ENCODE measurements at regions not wholly inside any gene's neighbourhood (a gene's known extent, or its start where the extent isn't known, plus 50 kb on each side); places are given as distances from the start of the nearest gene placed in this dataset.
"Not testable (repeated sequence)": the region's sequence is repeated elsewhere in the genome, so short reads cannot be mapped to it uniquely, and the experiment has no call there.

- WGBS, 2 donors, result 89 to 96% methylated on average over 2 of the region's 2 CpGs
- H3K36me3 ChIP-seq, result no peaks in the 10 kb centered on the region
- no peak overlapping the region for H3K4me3 ChIP-seq
- H3K27ac ChIP-seq, result no peak overlapping the region
- H3K4me1 ChIP-seq, result no peaks in the 10 kb centered on the region
- no peak for TF ChIP-seq EP300 (IDR thresholded peaks at IDR 0.05)
- no peak for TF ChIP-seq POLR2A (IDR thresholded peaks at IDR 0.05)
- no peak for TF ChIP-seq CTCF (IDR thresholded peaks at IDR 0.05)
- H3K9me3 ChIP-seq, result peaks cover 0 to 15% (median 0%) of the 10 kb centered on the region in 4 donors
- no peaks in the 10 kb centered on the region for H3K27me3 ChIP-seq
- no peak for DNase-seq (ENCODE audit: low spot score in 2 of 2)
These were observed 265.7 kb downstream of the SEMA3D start for GRCh38 chr7:84921154-84921553.

- H3K27me3 ChIP-seq; DNase-seq (ENCODE audit: low spot score in 2 of 2); H3K27ac ChIP-seq; H3K36me3 ChIP-seq; H3K4me3 ChIP-seq; H3K4me1 ChIP-seq: not testable (repeated sequence)
- H3K9me3 ChIP-seq, result peaks cover 0 to 15% (median 0%) of the 10 kb centered on the region in 4 donors
- WGBS, 2 donors, result 97 to 98% methylated on average over 8 of the region's 8 CpGs
These were observed 269.9 kb downstream of the SEMA3D start for GRCh38 chr7:84916973-84917372.

GRCh38 chr7:84916161-84916560, 270.7 kb downstream of the SEMA3D start:
- WGBS, 2 donors, result 82 to 92% methylated on average over 3 of the region's 3 CpGs
- Histone ChIP-seq H3K36me3 (no peaks in the 10 kb centered on the region), H3K4me3 (no peak overlapping the region)

GRCh38 chr7:84914598-84914997, 272.3 kb downstream of the SEMA3D start:
- no peaks in the 10 kb centered on the region for H3K36me3 ChIP-seq
- peaks cover 0 to 4% (median 0%) of the 10 kb centered on the region in 4 donors for H3K9me3 ChIP-seq
- no peaks in the 10 kb centered on the region for H3K4me1 ChIP-seq
- DNase-seq (ENCODE audit: low spot score in 2 of 2), result no peak
- no peaks in the 10 kb centered on the region for H3K27me3 ChIP-seq
- TF ChIP-seq POLR2A (IDR thresholded peaks at IDR 0.05) (no peak), EP300 (IDR thresholded peaks at IDR 0.05) (no peak), CTCF (IDR thresholded peaks at IDR 0.05) (no peak)
- H3K4me3 ChIP-seq, result no peak overlapping the region
- no peak overlapping the region for H3K27ac ChIP-seq
- 77 to 90% methylated on average over 1 of the region's 1 CpG for WGBS, 2 donors

More at GRCh38 chr7:84916161-84916560, 270.7 kb downstream of the SEMA3D start:
- DNase-seq (ENCODE audit: low spot score in 2 of 2), result no peak
- Histone ChIP-seq H3K9me3 (peaks cover 0 to 15% (median 0%) of the 10 kb centered on the region in 4 donors), H3K27ac (no peak overlapping the region), H3K4me1 (no peaks in the 10 kb centered on the region), H3K27me3 (no peaks in the 10 kb centered on the region)
- TF ChIP-seq EP300 (IDR thresholded peaks at IDR 0.05) (no peak), CTCF (IDR thresholded peaks at IDR 0.05) (no peak), POLR2A (IDR thresholded peaks at IDR 0.05) (no peak)

GRCh38 chr7:84913731-84914130, 273.1 kb downstream of the SEMA3D start:
- TF ChIP-seq EP300 (IDR thresholded peaks at IDR 0.05) (no peak), POLR2A (IDR thresholded peaks at IDR 0.05) (no peak), CTCF (IDR thresholded peaks at IDR 0.05) (no peak)
- H3K27me3 ChIP-seq, result no peaks in the 10 kb centered on the region
- H3K4me1 ChIP-seq, result no peaks in the 10 kb centered on the region
- no peak overlapping the region for H3K4me3 ChIP-seq
- no peaks in the 10 kb centered on the region for H3K9me3 ChIP-seq
- no peaks in the 10 kb centered on the region for H3K36me3 ChIP-seq
- no peak for DNase-seq (ENCODE audit: low spot score in 2 of 2)
- no peak overlapping the region for H3K27ac ChIP-seq

GRCh38 chr7:84912993-84913635, 273.7 kb downstream of the SEMA3D start:
- no peak for TF ChIP-seq POLR2A (IDR thresholded peaks at IDR 0.05)
- TF ChIP-seq EP300 (IDR thresholded peaks at IDR 0.05), result no peak
- TF ChIP-seq CTCF (IDR thresholded peaks at IDR 0.05), result no peak
- Histone ChIP-seq H3K9me3 (no peaks in the 10 kb centered on the region), H3K4me3 (no peak overlapping the region), H3K27ac (no peak overlapping the region), H3K36me3 (no peaks in the 10 kb centered on the region), H3K27me3 (no peaks in the 10 kb centered on the region), H3K4me1 (no peaks in the 10 kb centered on the region)
- DNase-seq (ENCODE audit: low spot score in 2 of 2), result no peak
- 57 to 61% methylated on average over 5 of the region's 5 CpGs for WGBS, 2 donors

All from tibial nerve (tissue), 4 donors.